HG03103 (cell line): ENCODE measurements at regions not wholly inside any gene's neighbourhood (a gene's known extent, or its start where the extent isn't known, plus 50 kb on each side); places are given as distances from the start of the nearest gene placed in this dataset.

Source experiments
- ATAC-seq: cut with Tn5 transposase; IDR thresholded peaks from one replicate; pipeline ENCODE4 v1.9.1; 2021; ENCODE audit warnings: low read depth; ENCODE audit not compliant: unreplicated experiment

DNA sequence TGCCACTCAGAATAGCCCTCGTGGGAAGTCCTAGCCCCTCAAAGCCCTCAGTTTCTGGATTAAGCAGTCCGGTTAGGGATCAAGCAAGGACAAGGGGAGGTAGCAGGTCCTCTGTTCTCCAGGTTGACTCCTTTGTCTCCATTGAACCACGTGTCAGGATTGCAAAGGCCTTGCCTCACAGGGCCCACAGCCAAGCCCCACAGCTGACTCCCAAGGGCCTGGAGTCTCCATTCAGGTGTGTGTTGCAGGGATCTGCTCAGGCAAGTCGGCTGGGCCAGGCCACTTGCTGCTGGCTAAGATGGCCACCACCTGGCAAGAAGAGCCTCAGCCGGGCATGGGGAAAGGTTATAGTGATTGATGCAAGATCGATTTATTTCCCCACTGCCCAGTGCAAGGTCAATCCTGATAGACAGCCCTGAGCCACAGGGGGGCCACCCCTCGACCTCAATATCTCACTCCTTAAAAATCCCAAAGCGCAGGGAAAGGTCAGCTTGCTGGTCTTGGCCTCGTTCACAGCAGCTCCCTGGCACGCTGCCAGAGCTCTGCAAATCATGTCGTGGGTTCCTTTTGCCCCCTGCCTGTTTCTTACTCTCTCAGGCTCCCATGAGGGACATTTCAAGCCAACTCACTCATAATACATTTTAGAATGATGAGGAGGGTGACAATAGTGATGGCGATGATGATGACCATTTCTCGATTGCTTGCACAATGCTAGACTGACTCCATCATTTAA, 75.9 kb downstream of the EDN3 start:
- no peak for ATAC-seq

DNA sequence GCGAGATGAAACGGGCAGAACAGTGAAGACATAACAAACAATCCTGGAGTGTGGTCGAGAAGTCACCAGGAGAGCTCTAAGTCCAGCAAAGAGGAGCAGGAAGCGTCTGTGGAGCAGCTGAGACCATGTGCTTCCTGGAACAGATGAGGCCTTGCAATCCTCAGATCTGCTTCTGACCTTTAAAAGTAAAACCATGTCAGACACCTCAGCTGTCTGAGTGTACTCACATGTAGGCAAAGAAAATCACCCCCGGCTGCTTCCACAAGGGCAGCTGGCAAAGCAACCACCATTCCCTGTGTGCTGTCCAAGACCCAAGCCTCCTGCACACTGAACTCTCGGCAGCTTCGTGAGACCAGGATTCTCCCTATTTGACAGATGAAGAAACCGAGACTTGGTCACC, 76.6 kb downstream of the EDN3 start:
- no peak for ATAC-seq

- ATAC-seq: no peak
These were observed 77.4 kb downstream of the EDN3 start for GRCh38 chr20:59377842-59378241.

- no peak for ATAC-seq
These were observed 78.0 kb downstream of the EDN3 start for GRCh38 chr20:59378396-59378795.

DNA sequence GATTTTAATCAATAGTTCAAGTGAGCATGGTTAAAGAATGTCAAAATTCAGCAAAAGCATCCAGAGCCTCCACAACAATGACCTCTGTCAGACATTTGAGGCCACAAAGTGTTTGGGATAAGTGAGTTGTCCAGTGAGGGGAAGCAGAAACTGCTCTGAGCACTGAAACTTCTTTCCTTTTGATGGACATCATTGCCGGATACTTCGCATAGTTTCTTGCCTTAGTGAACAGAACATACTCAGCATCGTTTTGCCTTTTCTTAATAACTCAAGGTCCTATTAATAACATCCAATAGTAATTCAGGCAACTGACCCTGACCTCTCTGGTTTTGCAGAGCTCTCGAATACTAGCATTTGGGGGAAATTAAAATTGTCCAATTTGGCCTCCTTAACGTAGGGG, 78.6 kb downstream of the EDN3 start:
- no peak for ATAC-seq

GRCh38 chr20:59381689-59382088, 81.3 kb downstream of the EDN3 start:
- no peak for ATAC-seq

DNA sequence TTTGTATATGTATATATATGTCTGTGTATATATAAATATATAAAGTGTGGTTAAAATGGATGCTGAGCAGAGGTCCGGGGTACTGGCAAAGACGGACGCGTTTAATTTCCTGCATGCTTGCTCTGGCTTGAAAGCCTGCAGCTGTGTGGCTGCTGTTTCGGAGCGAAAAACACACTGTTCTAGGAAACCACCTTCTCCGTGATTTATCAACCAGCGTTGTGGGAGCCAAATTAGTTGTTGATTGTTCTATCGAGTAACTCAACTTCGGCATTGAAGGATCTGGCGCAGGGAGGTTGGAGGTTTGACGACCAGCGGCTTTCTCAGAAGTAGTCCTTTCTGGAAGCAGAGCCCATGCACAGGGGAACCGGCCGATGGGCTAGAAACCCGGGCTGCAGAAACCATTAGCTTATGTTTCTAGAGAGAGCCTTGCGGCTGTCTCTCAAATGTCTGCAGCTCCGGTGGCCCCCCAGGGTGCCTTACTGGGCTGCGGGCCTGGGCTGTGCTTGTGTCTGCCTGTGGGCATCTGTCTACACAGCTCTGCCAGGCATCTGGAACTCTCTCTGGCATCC, 81.8 kb downstream of the EDN3 start:
- no peak for ATAC-seq

DNA sequence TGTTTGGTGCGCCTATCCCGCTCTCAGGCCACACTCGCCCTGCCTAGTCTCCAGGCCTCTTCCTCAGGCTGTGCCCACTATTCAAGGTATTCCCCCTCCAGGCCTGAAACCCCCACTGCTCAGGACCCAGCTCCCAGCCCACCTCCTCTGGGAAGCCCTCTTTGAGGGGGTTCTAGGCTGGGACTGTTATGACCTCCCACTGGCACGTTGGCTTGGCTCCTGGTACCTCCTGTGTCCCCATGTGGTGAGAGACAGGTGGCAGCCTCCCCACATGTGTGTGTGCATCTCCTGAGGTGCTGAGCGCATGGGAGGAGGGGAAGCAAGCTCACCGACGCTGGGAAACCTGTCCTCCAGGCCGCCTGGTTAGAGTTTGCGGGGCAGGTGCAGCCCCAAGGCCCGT, 82.5 kb downstream of the EDN3 start:
- no peak for ATAC-seq

- ATAC-seq: no peak
These were observed 84.6 kb downstream of the EDN3 start for GRCh38 chr20:59385038-59385437.

DNA sequence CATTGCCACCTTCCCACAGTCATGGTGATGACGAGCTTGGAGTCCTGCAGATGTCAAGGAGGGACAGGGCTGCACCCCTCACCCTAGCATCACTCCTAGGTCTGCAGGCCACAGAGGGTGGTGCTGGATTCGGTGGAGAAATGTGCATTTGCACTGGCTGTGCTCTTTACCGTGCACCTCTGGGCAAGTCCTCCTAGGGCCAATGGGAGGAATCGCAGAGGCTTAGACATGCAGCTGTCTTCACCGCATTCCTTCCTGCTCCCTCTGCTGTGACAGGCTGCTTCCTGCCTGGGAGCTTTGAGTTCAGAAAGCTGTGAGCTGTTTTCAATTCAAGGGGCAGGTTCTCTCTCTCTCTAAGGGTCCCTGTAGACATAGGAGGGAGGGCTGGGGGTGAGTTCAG, 85.1 kb downstream of the EDN3 start:
- ATAC-seq: no peak

DNA sequence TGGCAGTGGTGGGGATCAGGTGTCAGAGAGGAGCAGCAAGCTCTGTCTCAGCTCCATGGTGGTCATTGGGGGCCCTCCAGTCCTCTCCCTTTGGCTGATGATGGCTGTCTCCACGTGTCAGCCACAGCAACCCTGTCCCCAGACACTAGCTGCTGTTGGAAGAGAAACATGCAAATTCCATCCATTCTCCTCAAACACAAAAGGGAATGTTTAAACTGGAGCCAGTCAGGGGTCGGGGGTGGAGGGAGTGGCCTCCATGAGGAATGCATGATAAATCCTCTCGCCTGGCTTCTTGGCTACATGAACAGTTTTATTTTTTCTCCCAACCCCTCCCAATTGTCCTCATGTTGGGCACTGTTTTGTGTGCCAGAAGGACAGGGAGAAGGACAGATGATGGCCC, 86.4 kb downstream of the EDN3 start:
- ATAC-seq: no peak

GRCh38 chr20:59387891-59388290, 87.5 kb downstream of the EDN3 start:
- no peak for ATAC-seq

- ATAC-seq: no peak
These were observed 88.0 kb downstream of the EDN3 start for GRCh38 chr20:59388402-59388801.

DNA sequence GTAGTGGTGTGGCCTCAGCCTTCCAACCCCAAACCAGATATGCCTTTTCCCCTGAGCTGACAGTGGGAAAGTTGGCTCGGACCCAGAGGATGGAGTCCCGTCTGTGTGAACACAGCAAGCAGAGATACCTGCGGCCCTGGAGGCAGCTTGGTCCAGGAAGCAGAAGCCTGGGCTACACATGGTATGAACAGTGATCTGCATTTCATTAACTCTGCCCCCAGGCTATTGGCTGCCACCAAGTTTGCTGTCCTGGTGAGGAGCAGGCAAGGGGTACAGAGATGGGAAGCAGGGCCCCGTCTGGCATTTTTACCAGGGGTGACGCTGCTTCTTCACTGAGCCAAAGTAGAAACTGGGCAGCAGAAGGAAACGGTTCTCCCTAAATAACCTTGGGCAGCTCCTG, 90.0 kb downstream of the EDN3 start:
- ATAC-seq: no peak

GRCh38 chr20:59391975-59392374, 91.6 kb downstream of the EDN3 start:
- ATAC-seq: no peak

- ATAC-seq: no peak
These were observed 92.3 kb downstream of the EDN3 start for GRCh38 chr20:59392736-59393135.

GRCh38 chr20:59393142-59393541, 92.7 kb downstream of the EDN3 start:
- no peak for ATAC-seq

DNA sequence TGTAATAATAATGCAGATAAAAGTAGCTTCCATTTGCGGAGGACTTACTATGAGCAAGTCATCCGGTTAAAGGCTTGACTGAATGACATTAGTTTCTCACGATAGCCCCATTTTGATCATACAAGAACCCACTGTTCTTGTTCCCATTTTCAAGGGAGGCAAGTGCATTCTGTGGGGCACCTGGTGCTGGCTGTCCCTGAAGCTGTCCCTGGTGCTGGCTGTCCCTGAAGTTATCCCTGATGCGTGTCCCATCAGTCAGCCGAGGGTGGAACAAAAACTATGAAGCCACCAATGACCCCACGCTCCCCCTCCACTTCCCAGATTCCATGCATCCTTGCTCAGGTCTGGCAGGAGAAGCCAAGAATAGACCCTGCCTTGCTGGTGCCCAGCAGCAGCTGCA, 95.3 kb downstream of the EDN3 start:
- ATAC-seq: no peak

DNA sequence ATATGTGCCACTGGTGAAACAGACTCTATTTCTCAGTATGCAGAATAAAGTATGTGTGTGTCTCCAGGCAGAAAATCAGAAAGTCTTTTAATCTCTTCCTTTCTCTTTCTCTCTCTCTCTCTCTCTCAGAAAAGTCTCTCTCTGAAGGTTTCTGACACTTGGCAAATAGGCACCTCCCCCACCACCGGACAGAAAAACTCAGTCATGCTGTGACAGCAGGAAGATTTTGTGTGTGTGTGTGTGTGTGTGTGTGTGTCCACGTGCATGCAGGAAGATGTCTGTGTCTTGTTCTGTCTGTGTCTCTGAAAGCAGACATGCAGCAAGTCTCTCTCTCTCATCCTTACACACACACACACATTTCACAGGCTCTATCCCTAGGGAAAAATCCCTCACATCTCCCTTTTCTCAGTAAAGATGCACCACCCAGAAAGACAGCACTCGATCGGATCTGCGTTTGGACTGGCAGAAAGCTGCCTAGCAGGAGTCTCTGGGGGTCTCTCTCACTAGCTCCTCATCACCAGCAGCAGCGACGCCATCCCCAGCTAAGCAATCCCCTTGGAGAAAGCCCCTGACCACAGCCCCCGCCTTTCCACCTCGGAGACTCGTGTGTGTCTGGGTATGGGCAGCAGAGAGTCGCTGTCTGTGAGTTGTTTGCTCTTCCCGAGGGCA, 98.3 kb downstream of the EDN3 start:
- ATAC-seq: no peak

DNA sequence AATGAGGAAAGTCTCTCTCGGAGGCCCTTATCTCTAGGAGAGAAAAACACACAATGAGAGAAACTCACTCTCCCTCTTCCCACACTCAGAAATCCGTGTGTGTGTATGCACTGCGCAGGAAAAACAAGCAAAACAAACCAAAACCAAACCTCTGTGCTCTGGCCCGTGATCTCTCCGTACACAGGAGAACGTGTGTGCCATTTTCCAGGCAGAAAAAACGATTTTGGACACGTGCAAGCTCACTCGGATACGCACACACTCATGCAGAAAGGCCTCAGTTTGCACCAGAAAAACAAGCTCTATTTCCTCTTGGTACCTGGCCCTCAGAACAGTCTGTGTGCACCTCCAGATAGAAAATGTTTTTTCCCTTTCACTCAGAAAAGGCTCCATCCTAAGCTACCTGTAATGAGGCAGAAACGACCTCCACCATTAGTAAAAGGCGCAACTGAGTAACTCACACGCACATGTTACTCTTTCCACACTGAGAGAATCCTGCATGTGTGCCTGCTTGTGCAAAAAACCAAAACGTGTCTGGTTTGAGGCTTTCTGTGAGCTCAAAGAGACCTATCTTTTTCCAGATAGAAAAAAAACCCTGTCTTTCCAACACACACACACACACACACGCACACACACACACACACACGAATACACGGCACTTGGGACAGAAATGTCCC, 99.2 kb downstream of the EDN3 start:
- ATAC-seq: no peak

DNA sequence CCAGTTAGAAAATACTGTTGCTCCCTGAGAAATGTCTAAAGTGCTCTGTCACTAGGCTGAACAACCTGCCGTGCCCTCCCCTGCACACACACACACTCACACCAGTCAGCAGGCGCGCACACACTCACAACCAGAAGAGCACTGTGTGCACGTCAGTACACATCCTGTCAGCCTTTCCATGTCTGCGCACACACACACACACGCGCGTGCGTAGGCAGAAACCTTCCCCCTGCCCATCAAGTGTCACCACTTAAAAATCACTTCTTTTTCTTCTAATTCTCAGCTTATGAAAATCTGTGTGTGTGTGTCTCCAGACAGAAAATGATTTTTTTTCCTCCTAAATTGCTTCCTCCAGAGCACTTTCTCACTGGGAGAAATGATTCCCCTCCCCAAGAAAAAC, 100.3 kb downstream of the EDN3 start:
- no peak for ATAC-seq

GRCh38 chr20:59402681-59403080, 102.3 kb downstream of the EDN3 start:
- ATAC-seq: no peak
